A673 (cell line): ENCODE measurements at regions not wholly inside any gene's neighbourhood (a gene's known extent, or its start where the extent isn't known, plus 50 kb on each side); places are given as distances from the start of the nearest gene placed in this dataset.

ENCODE experiments used
- BruUV-seq: library from RNA; stranded (reverse); fragments of 400-500 nt; replicated peaks from 2 replicates; lab custom pipeline; 2021; lab: Mats Ljungman, UMichigan
- CTCF ChIA-PET: fragments of 300-600 bp; sonication (Branson Sonifier 250); formaldehyde crosslinking; loops from one replicate; lab custom pipeline; 2022; ENCODE audit warnings: antibody characterized with exemption; lab: Charles Lee
- POLR2A ChIA-PET: fragments of 300-600 bp; sonication (Branson Sonifier 250); formaldehyde crosslinking; loops from one replicate; lab custom pipeline; 2022; ENCODE audit warnings: antibody characterized with exemption; ENCODE audit not compliant: low non-redundant PET; lab: Charles Lee
- DNase-seq: peaks from one replicate; pipeline ENCODE4 v3.0.0-alpha.2; 2015; ENCODE audit warnings: low spot score
- H3K27ac ChIP-seq: fragments of 200-600 bp; sonication (generic); 2 replicates; pipeline ENCODE4 v1.5.1; 2016; ENCODE audit warnings: mixed run types, low read depth, mild to moderate bottlenecking, mixed read lengths, antibody characterized with exemption, low read length; ENCODE audit not compliant: poor library complexity, severe bottlenecking
- H3K27me3 ChIP-seq: fragments of 200-600 bp; sonication (generic); replicated peaks from 2 replicates; pipeline ENCODE4 v1.6.1; 2017; ENCODE audit warnings: mixed run types, low read depth, mild to moderate bottlenecking, mixed read lengths, antibody characterized with exemption, low read length; ENCODE audit not compliant: insufficient read depth, poor library complexity
- H3K36me3 ChIP-seq: fragments of 200-600 bp; sonication (generic); 2 replicates; pipeline ENCODE4 v1.6.1; 2016; ENCODE audit warnings: mixed run types, mild to moderate bottlenecking, mixed read lengths, antibody characterized with exemption, low read length; ENCODE audit not compliant: insufficient read depth, poor library complexity, severe bottlenecking
- H3K4me1 ChIP-seq: fragments of 200-600 bp; sonication (generic); 2 replicates; pipeline ENCODE4 v1.6.1; 2017; ENCODE audit warnings: mixed run types, mild to moderate bottlenecking, mixed read lengths, antibody characterized with exemption, low read length; ENCODE audit not compliant: insufficient read depth, poor library complexity, severe bottlenecking
- H3K4me3 ChIP-seq: fragments of 200-600 bp; sonication (generic); 2 replicates; pipeline ENCODE4 v1.5.1; 2016; ENCODE audit warnings: low read depth, mixed run types, mild to moderate bottlenecking, mixed read lengths, low read length; ENCODE audit not compliant: poor library complexity, severe bottlenecking
- H3K9me3 ChIP-seq: fragments of 200-600 bp; sonication (generic); 2 replicates; pipeline ENCODE4 v1.6.1; 2016; ENCODE audit warnings: mixed run types, low read depth, mild to moderate bottlenecking, mixed read lengths, antibody characterized with exemption, low read length; ENCODE audit not compliant: poor library complexity, severe bottlenecking
- CTCF ChIP-seq: fragments of 300-800, 200-600 bp; sonication (generic); conservative IDR thresholded peaks from 2 replicates; pipeline ENCODE4 v1.5.1; 2017; ENCODE audit warnings: low read depth, mild to moderate bottlenecking, antibody characterized with exemption, low read length, moderate library complexity, mixed read lengths
- EZH2 ChIP-seq: fragments of 200-600 bp; sonication (generic); IDR thresholded peaks from 2 replicates; pipeline ENCODE4 v1.6.1; 2017; ENCODE audit warnings: borderline replicate concordance, low read depth, mild to moderate bottlenecking, mixed read lengths, antibody characterized with exemption, low read length; ENCODE audit not compliant: poor library complexity, severe bottlenecking
- intact Hi-C: fragments of 100-400 bp; cut with micrococcal nuclease; formaldehyde crosslinking; loops from one replicate; pipeline ENCODE4 v1.10.0; 2022; ENCODE audit not compliant: unreplicated experiment

DNA sequence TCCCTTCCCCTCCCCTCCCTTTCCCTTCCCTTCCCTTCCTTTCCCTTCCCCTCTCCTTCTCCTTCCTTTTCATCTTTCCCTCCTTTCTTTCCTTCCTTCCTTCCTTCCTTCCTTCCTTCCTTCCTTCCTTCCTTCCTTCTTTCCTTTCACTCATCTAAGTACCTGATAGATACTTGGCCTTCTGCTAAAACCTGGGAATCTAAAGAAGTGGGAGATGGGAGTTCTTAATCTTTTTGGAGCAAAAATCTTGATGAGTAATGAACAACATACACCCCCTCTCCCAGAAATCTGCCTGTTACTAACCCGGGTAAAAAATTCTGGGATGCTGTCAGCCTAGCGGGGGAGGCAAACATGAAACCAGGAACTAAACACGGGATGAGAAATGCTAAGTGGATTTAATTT is 100.7 kb downstream of the VEGFA start:
- no peaks in the 10 kb centered on the region for H3K27me3 ChIP-seq
- peaks cover 47% of the 10 kb centered on the region for H3K4me1 ChIP-seq
- no TSS peak for BruUV-seq
- no peaks in the 10 kb centered on the region for H3K9me3 ChIP-seq
- H3K27ac ChIP-seq = peak overlapping the region; percentile 82
- peak; percentile 78 for DNase-seq
- intact Hi-C loops = loop anchor here (5.0 kb wide), 1 partner anchor 132 kb away; no protein-coding TSS in a partner anchor
- no peak overlapping the region for H3K4me3 ChIP-seq
- TF ChIP-seq EZH2 = no peak
- TF ChIP-seq CTCF = no peak
- CTCF ChIA-PET = interaction anchor here (0.8 kb wide), 1 partner anchor 149 kb away, joined by 4 read pairs; no protein-coding TSS in a partner anchor
- H3K36me3 ChIP-seq = no peaks in the 10 kb centered on the region
- POLR2A ChIA-PET = no interaction called here

- POLR2A ChIA-PET = no interaction called here
- Histone ChIP-seq H3K36me3 (no peaks in the 10 kb centered on the region), H3K27ac (peak overlapping the region; percentile 86), H3K4me3 (no peak overlapping the region), H3K4me1 (peaks cover 53% of the 10 kb centered on the region), H3K9me3 (no peaks in the 10 kb centered on the region), H3K27me3 (no peaks in the 10 kb centered on the region)
- BruUV-seq = no TSS peak
- TF ChIP-seq CTCF (no peak), EZH2 (no peak)
- DNase-seq = no peak
- CTCF ChIA-PET = interaction anchor here (0.8 kb wide), 1 partner anchor 148 kb away, joined by 4 read pairs; no protein-coding TSS in a partner anchor
- intact Hi-C loops = loop anchor here (5.0 kb wide), 1 partner anchor 132 kb away; no protein-coding TSS in a partner anchor
These were observed 100.0 kb downstream of the VEGFA start for GRCh38 chr6:43869792-43870659.

- no peak overlapping the region for H3K4me3 ChIP-seq
- H3K36me3 ChIP-seq = no peaks in the 10 kb centered on the region
- no peak for DNase-seq
- ChIA-PET POLR2A (no interaction called here), CTCF (no interaction called here)
- H3K9me3 ChIP-seq = no peaks in the 10 kb centered on the region
- TF ChIP-seq CTCF = no peak
- no peak for TF ChIP-seq EZH2
- intact Hi-C loops = no loop called here
- H3K27me3 ChIP-seq = no peaks in the 10 kb centered on the region
- peak overlapping the region; percentile 86 for H3K27ac ChIP-seq
- BruUV-seq = no TSS peak
- peaks cover 61% of the 10 kb centered on the region for H3K4me1 ChIP-seq
These were observed 99.2 kb downstream of the VEGFA start for GRCh38 chr6:43869079-43869710.
